ENCODE measurements at regions not wholly inside any gene's neighbourhood (a gene's known extent, or its start where the extent isn't known, plus 50 kb on each side); places are given as distances from the start of the nearest gene placed in this dataset.
A peak's percentile ranks its signal among the peaks of the same experiment; 100 is the strongest.

DNA sequence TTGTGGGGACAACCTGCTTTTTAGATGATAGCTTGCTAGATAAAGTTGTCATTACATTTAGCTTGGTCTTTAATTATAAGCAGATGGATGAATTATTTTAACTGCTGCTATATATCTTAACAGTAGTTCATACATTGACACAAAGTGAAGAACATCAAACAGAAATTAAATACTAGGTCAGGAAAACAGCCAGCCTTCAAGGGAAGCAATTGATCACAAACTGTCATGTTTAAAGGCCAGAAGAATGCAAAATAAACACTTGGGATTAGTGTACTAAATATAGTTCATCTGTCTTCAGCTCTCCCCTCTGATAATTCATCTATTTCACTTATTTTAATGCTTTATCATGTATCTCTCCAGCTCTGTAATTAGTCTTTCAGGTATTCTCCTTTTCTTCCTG is 225.1 kb upstream of the FERMT1 start:
- no peak overlapping the region for H3K4me3 ChIP-seq
- FAIRE-seq (peak; percentile 43), ATAC-seq (no peak), DNase-seq (ENCODE audit: low read depth in 1 of 2, low spot score in 1 of 2) (no peak)
- no peaks in the 10 kb centered on the region for H3K9me3 ChIP-seq
- TF ChIP-seq, protein P1, sequence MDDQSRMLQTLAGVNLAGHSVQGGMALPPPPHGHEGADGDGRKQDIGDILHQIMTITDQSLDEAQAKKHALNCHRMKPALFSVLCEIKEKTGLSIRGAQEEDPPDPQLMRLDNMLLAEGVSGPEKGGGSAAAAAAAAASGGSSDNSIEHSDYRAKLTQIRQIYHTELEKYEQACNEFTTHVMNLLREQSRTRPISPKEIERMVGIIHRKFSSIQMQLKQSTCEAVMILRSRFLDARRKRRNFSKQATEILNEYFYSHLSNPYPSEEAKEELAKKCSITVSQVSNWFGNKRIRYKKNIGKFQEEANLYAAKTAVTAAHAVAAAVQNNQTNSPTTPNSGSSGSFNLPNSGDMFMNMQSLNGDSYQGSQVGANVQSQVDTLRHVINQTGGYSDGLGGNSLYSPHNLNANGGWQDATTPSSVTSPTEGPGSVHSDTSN (IDR thresholded peaks at IDR 0.05), result no peak
- TF ChIP-seq RFX5 (IDR thresholded peaks at IDR 0.05) (no peak), ZSCAN20 (CRISPR knock-in tag; IDR thresholded peaks at IDR 0.05) (no peak), HOXB13 (CRISPR knock-in tag; IDR thresholded peaks at IDR 0.05; ENCODE audit: low read depth) (no peak), MAFK (IDR thresholded peaks at IDR 0.05; ENCODE audit: partially characterized antibody) (no peak), TP53 (CRISPR knock-in tag; IDR thresholded peaks at IDR 0.05) (no peak), FOXS1 (CRISPR knock-in tag; IDR thresholded peaks at IDR 0.05) (no peak)
- TF ChIP-seq, protein P2, sequence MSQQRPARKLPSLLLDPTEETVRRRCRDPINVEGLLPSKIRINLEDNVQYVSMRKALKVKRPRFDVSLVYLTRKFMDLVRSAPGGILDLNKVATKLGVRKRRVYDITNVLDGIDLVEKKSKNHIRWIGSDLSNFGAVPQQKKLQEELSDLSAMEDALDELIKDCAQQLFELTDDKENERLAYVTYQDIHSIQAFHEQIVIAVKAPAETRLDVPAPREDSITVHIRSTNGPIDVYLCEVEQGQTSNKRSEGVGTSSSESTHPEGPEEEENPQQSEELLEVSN (IDR thresholded peaks at IDR 0.05; ENCODE audit: borderline replicate concordance, low read depth), result no peak
- H3K27ac ChIP-seq, result no peak overlapping the region
- no peak overlapping the region for H3K4me2 ChIP-seq
- no peaks in the 10 kb centered on the region for H3K4me1 ChIP-seq
- POLR2A ChIA-PET, result no interaction called here
- CTCF ChIA-PET, result no interaction called here

DNA sequence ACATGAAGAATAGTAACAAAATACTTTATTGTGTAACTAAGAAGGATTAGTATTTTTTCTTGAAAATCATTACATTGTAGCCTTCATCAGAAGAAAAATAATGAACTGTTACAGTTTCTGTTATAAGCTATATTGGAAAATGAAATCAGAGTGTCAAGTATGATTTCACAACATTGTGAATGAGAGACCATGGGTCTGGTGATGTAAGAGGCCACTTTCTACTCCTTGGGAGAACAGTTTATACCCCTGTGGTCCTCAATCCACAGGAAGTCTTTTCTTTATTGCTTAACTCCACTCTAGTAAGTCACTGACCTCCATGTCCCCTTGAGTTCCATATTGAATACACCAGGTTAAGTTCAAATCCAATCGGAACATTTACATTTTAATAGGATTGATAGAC is 218.7 kb upstream of the FERMT1 start:
- FAIRE-seq (peak; percentile 23), DNase-seq (ENCODE audit: low read depth in 1 of 2, low spot score in 1 of 2) (no peak), ATAC-seq (no peak)
- no peak overlapping the region for H3K27ac ChIP-seq
- no peak for TF ChIP-seq KDM1A (IDR thresholded peaks at IDR 0.05; ENCODE audit: low read depth)
- no peak for TF ChIP-seq FOSL2 (IDR thresholded peaks at IDR 0.05)
- no peak for TF ChIP-seq FOSL2 (CRISPR knock-in tag; IDR thresholded peaks at IDR 0.05)
- TF ChIP-seq, protein P3, sequence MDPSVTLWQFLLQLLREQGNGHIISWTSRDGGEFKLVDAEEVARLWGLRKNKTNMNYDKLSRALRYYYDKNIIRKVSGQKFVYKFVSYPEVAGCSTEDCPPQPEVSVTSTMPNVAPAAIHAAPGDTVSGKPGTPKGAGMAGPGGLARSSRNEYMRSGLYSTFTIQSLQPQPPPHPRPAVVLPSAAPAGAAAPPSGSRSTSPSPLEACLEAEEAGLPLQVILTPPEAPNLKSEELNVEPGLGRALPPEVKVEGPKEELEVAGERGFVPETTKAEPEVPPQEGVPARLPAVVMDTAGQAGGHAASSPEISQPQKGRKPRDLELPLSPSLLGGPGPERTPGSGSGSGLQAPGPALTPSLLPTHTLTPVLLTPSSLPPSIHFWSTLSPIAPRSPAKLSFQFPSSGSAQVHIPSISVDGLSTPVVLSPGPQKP (IDR thresholded peaks at IDR 0.05; ENCODE audit: low read depth, low read length), result no peak
- TF ChIP-seq, protein P4, sequence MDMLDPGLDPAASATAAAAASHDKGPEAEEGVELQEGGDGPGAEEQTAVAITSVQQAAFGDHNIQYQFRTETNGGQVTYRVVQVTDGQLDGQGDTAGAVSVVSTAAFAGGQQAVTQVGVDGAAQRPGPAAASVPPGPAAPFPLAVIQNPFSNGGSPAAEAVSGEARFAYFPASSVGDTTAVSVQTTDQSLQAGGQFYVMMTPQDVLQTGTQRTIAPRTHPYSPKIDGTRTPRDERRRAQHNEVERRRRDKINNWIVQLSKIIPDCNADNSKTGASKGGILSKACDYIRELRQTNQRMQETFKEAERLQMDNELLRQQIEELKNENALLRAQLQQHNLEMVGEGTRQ (IDR thresholded peaks at IDR 0.05), result no peak
- no peak for TF ChIP-seq EHMT2 (IDR thresholded peaks at IDR 0.05; ENCODE audit: low read depth)
- no peak for TF ChIP-seq ZC3H11A (IDR thresholded peaks at IDR 0.05)
- TF ChIP-seq NR3C1 (IDR thresholded peaks at IDR 0.05), result no peak
- TF ChIP-seq NPAS2 (CRISPR knock-in tag; IDR thresholded peaks at IDR 0.05; ENCODE audit: borderline replicate concordance), result no peak
- no peak for TF ChIP-seq RFX5 (IDR thresholded peaks at IDR 0.05)
- no peak for TF ChIP-seq SMC3 (IDR thresholded peaks at IDR 0.05)
- TF ChIP-seq TP53 (CRISPR knock-in tag; IDR thresholded peaks at IDR 0.05), result no peak
- TF ChIP-seq, protein P2 (IDR thresholded peaks at IDR 0.05; ENCODE audit: borderline replicate concordance, low read depth), result no peak
- TF ChIP-seq, protein P5, sequence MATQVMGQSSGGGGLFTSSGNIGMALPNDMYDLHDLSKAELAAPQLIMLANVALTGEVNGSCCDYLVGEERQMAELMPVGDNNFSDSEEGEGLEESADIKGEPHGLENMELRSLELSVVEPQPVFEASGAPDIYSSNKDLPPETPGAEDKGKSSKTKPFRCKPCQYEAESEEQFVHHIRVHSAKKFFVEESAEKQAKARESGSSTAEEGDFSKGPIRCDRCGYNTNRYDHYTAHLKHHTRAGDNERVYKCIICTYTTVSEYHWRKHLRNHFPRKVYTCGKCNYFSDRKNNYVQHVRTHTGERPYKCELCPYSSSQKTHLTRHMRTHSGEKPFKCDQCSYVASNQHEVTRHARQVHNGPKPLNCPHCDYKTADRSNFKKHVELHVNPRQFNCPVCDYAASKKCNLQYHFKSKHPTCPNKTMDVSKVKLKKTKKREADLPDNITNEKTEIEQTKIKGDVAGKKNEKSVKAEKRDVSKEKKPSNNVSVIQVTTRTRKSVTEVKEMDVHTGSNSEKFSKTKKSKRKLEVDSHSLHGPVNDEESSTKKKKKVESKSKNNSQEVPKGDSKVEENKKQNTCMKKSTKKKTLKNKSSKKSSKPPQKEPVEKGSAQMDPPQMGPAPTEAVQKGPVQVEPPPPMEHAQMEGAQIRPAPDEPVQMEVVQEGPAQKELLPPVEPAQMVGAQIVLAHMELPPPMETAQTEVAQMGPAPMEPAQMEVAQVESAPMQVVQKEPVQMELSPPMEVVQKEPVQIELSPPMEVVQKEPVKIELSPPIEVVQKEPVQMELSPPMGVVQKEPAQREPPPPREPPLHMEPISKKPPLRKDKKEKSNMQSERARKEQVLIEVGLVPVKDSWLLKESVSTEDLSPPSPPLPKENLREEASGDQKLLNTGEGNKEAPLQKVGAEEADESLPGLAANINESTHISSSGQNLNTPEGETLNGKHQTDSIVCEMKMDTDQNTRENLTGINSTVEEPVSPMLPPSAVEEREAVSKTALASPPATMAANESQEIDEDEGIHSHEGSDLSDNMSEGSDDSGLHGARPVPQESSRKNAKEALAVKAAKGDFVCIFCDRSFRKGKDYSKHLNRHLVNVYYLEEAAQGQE (IDR thresholded peaks at IDR 0.05), result no peak
- no peak for TF ChIP-seq ESRRA (IDR thresholded peaks at IDR 0.05; ENCODE audit: borderline replicate concordance, low read length)
- TF ChIP-seq FOSB (CRISPR knock-in tag; IDR thresholded peaks at IDR 0.05), result no peak
- TF ChIP-seq, protein P6, sequence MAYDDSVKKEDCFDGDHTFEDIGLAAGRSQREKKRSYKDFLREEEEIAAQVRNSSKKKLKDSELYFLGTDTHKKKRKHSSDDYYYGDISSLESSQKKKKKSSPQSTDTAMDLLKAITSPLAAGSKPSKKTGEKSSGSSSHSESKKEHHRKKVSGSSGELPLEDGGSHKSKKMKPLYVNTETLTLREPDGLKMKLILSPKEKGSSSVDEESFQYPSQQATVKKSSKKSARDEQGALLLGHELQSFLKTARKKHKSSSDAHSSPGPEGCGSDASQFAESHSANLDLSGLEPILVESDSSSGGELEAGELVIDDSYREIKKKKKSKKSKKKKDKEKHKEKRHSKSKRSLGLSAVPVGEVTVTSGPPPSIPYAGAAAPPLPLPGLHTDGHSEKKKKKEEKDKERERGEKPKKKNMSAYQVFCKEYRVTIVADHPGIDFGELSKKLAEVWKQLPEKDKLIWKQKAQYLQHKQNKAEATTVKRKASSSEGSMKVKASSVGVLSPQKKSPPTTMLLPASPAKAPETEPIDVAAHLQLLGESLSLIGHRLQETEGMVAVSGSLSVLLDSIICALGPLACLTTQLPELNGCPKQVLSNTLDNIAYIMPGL (CRISPR knock-in tag; IDR thresholded peaks at IDR 0.05; ENCODE audit: borderline replicate concordance), result no peak
- TF ChIP-seq PHF8 (IDR thresholded peaks at IDR 0.05; ENCODE audit: borderline replicate concordance, low read depth), result no peak
- TF ChIP-seq TFCP2L1 (CRISPR knock-in tag; IDR thresholded peaks at IDR 0.05), result no peak
- TF ChIP-seq POLR2A (IDR thresholded peaks at IDR 0.05; ENCODE audit: low read length), result no peak
- ChIA-PET POLR2A (no interaction called here), CTCF (interaction anchor here (1.1 kb wide), 1 partner anchor 28 kb away, joined by 3 read pairs; no protein-coding TSS in a partner anchor)
- H3K4me3 ChIP-seq, result no peak overlapping the region
- no peaks in the 10 kb centered on the region for H3K9me3 ChIP-seq
- WGBS (ENCODE audit: missing lambda C conversion rate), result 15% methylated on average over 1 of the region's 1 CpG
- H3K4me1 ChIP-seq, result no peaks in the 10 kb centered on the region
- H3K4me2 ChIP-seq, result no peak overlapping the region

All from A549 (cell line).